ENCODE measurements at regions not wholly inside any gene's neighbourhood (a gene's known extent, or its start where the extent isn't known, plus 50 kb on each side); places are given as distances from the start of the nearest gene placed in this dataset.

- Histone ChIP-seq H3K27ac (replicated peaks) (peak overlapping the region; percentile 75), H3K36me3 (no peaks in the 10 kb centered on the region), H3K4me1 (peaks cover 35% of the 10 kb centered on the region), H3K27me3 (ENCODE audit: low read depth) (peaks cover 100% of the 10 kb centered on the region), H3K9me3 (replicated peaks) (no peaks in the 10 kb centered on the region), H3K4me3 (peak overlapping the region; percentile 72)
- intact Hi-C loops (cut with micrococcal nuclease), result loop anchor here (10.0 kb wide), 1 partner anchor 500 kb away; no protein-coding TSS in a partner anchor
- no peak for TF ChIP-seq CTCF (IDR thresholded peaks at IDR 0.05; ENCODE audit: borderline replicate concordance)
- DNase-seq, result peak; percentile 41
Measured at GRCh38 chr6:105994591-105995390, 91.3 kb upstream of the PRDM1 start.

DNA sequence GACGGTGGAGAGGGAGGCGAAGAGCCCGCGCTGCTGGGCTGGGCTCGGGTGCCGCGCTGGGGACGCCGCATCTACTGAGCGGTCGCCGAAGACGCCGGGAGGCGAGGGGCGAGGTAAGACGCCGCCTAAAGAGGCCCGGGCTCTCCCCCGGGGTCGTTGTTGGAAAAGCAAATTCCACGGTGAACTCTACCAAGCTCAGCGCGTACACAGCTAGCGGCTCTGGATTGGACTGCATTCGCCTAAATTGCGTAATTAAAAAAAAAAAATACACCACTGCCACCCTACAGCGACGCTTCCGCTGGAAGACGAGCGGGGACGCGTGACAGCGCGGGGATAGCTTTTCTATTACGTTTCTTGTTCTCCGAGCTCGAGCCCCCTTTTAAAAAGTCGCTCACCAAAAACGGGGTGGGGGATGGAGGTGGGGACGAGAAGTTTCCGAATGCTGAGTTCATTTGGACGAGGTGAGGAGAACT, 92.0 kb upstream of the PRDM1 start:
- Histone ChIP-seq H3K9me3 (replicated peaks) (no peaks in the 10 kb centered on the region), H3K4me1 (peaks cover 35% of the 10 kb centered on the region), H3K27ac (replicated peaks) (peak overlapping the region; percentile 75), H3K27me3 (ENCODE audit: low read depth) (peaks cover 100% of the 10 kb centered on the region), H3K36me3 (no peaks in the 10 kb centered on the region), H3K4me3 (peak overlapping the region; percentile 72)
- DNase-seq, result peak; percentile 27
- no peak for TF ChIP-seq CTCF (IDR thresholded peaks at IDR 0.05; ENCODE audit: borderline replicate concordance)
- intact Hi-C loops (cut with micrococcal nuclease), result loop anchor here (10.0 kb wide), 1 partner anchor 499 kb away; no protein-coding TSS in a partner anchor

DNA sequence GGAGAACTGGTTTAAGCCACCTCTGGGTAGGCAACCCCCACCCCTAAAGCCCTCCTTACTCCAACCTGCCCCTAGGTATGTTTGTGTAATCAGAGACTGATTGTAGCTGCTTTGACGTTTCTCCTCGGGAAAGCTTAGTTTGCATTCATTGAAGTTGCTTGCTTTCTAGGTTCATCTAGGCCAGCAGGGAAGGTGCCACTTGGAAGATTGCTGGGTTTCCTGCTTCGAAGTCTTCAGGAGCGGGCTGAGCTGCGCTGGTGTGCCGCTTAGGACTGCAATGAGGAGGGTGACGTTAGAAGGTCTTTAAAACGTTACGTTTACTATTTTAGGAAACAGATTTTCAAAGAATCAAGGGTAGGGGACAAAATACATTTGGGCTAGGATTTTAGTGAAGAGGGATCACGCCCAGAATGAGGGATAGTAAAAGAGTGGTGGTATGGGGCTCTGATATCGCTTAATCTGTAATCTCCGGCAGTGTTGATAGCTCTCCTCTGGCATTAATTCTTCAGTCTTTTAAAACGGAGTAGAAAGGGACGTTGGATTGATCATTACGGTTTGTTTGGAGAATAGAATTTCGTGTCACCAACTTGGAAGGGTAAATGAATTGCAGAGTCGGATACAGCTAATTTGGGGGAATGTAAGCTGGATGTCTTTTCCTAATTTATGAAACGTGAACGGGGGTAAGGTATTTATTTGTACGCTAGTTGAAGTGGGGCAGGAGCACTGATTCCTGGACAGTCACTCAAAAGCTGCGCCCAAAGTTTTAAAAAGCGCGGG, 92.6 kb upstream of the PRDM1 start:
- no peak for DNase-seq
- H3K4me1 ChIP-seq, result peaks cover 35% of the 10 kb centered on the region
- intact Hi-C loops (cut with micrococcal nuclease), result loop anchor here (10.0 kb wide), 1 partner anchor 499 kb away; no protein-coding TSS in a partner anchor
- H3K4me3 ChIP-seq, result peak overlapping the region; percentile 72
- peak overlapping the region; percentile 75 for H3K27ac ChIP-seq (replicated peaks)
- H3K36me3 ChIP-seq, result no peaks in the 10 kb centered on the region
- peaks cover 100% of the 10 kb centered on the region for H3K27me3 ChIP-seq (ENCODE audit: low read depth)
- no peaks in the 10 kb centered on the region for H3K9me3 ChIP-seq (replicated peaks)
- TF ChIP-seq CTCF (IDR thresholded peaks at IDR 0.05; ENCODE audit: borderline replicate concordance), result no peak

GRCh38 chr6:105992315-105992961, 93.7 kb upstream of the PRDM1 start:
- H3K36me3 ChIP-seq, result no peaks in the 10 kb centered on the region
- intact Hi-C loops (cut with micrococcal nuclease), result loop anchor here (10.0 kb wide), 1 partner anchor 498 kb away; no protein-coding TSS in a partner anchor
- H3K9me3 ChIP-seq (replicated peaks), result no peaks in the 10 kb centered on the region
- DNase-seq, result peak; percentile 82
- H3K4me1 ChIP-seq, result peaks cover 35% of the 10 kb centered on the region
- H3K4me3 ChIP-seq, result peak overlapping the region; percentile 72
- H3K27ac ChIP-seq (replicated peaks), result peak overlapping the region; percentile 75
- peaks cover 100% of the 10 kb centered on the region for H3K27me3 ChIP-seq (ENCODE audit: low read depth)
- TF ChIP-seq CTCF (IDR thresholded peaks at IDR 0.05; ENCODE audit: borderline replicate concordance), result peak; percentile 13

All from left ventricle myocardium inferior (tissue), 1 donor.